Activated CD8-positive, alpha-beta T cell treated with anti-CD3 and anti-CD28 coated beads for 36 hours (primary cell): ENCODE measurements at regions not wholly inside any gene's neighbourhood (a gene's known extent, or its start where the extent isn't known, plus 50 kb on each side); places are given as distances from the start of the nearest gene placed in this dataset.

Experiments used
- ATAC-seq: fragments of 200-7000 bp; cut with Tn5 transposase; one replicate; pipeline ENCODE4 v1.10.0; 2021; ENCODE audit warnings: mild to moderate bottlenecking, moderate library complexity
- CTCF ChIA-PET: fragments of 350-600 bp; sonication (Branson Sonifier 250); formaldehyde crosslinking; loops from one replicate; lab custom pipeline; 2021; ENCODE audit warnings: antibody characterized with exemption; lab: Charles Lee
- POLR2A ChIA-PET: fragments of 350-600 bp; sonication (Branson Sonifier 250); formaldehyde crosslinking; loops from one replicate; lab custom pipeline; 2021; ENCODE audit warnings: antibody characterized with exemption; lab: Charles Lee
- DNase-seq: peaks from one replicate; pipeline ENCODE4 v3.0.0-alpha.2; 2020
- H3K27ac Mint-ChIP-seq: one replicate; pipeline ENCODE4 v1.8.0; 2021; ENCODE audit warnings: mild to moderate bottlenecking, mixed read lengths
- H3K27me3 Mint-ChIP-seq: one replicate; pipeline ENCODE4 v1.8.0; 2021; ENCODE audit warnings: mixed read lengths
- H3K36me3 Mint-ChIP-seq: one replicate; pipeline ENCODE4 v1.8.0; 2021; ENCODE audit warnings: low read depth, mixed read lengths
- H3K4me1 Mint-ChIP-seq: one replicate; pipeline ENCODE4 v1.8.0; 2021; ENCODE audit warnings: low read depth, mixed read lengths
- H3K4me3 Mint-ChIP-seq: one replicate; pipeline ENCODE4 v1.8.0; 2021; ENCODE audit warnings: mild to moderate bottlenecking, moderate library complexity, mixed read lengths
- H3K9me3 Mint-ChIP-seq: one replicate; pipeline ENCODE4 v1.8.0; 2021; ENCODE audit warnings: mixed read lengths
- intact Hi-C: fragments of 100-400 bp; cut with micrococcal nuclease; formaldehyde crosslinking; loops from one replicate; pipeline ENCODE4 v1.10.0; 2022
- TF ChIP-seq, protein P1 (sequence below): fragments of 200-600 bp; IDR thresholded peaks from one replicate; pipeline ENCODE4 v1.8.0; 2022; ENCODE audit warnings: antibody characterized with exemption, mild to moderate bottlenecking

GRCh38 chr6:8207191-8207868 lies 105.0 kb upstream of the EEF1E1 start:
- intact Hi-C loops, result no loop called here
- H3K4me3 Mint-ChIP-seq, result no peak overlapping the region
- no peaks in the 10 kb centered on the region for H3K4me1 Mint-ChIP-seq
- ChIA-PET POLR2A (interaction anchor here (0.9 kb wide), 1 partner anchor 18 kb away, joined by 5 read pairs; no protein-coding TSS in a partner anchor), CTCF (interaction anchor here (2.8 kb wide), 1 partner anchor 12 kb away, joined by 15 read pairs; no protein-coding TSS in a partner anchor)
- ATAC-seq (no peak), DNase-seq (no peak)
- H3K27me3 Mint-ChIP-seq, result peaks cover 9% of the 10 kb centered on the region
- TF ChIP-seq, protein P1, sequence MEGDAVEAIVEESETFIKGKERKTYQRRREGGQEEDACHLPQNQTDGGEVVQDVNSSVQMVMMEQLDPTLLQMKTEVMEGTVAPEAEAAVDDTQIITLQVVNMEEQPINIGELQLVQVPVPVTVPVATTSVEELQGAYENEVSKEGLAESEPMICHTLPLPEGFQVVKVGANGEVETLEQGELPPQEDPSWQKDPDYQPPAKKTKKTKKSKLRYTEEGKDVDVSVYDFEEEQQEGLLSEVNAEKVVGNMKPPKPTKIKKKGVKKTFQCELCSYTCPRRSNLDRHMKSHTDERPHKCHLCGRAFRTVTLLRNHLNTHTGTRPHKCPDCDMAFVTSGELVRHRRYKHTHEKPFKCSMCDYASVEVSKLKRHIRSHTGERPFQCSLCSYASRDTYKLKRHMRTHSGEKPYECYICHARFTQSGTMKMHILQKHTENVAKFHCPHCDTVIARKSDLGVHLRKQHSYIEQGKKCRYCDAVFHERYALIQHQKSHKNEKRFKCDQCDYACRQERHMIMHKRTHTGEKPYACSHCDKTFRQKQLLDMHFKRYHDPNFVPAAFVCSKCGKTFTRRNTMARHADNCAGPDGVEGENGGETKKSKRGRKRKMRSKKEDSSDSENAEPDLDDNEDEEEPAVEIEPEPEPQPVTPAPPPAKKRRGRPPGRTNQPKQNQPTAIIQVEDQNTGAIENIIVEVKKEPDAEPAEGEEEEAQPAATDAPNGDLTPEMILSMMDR, result no peak
- no peaks in the 10 kb centered on the region for H3K9me3 Mint-ChIP-seq
- no peaks in the 10 kb centered on the region for H3K36me3 Mint-ChIP-seq
- no peak overlapping the region for H3K27ac Mint-ChIP-seq

DNA sequence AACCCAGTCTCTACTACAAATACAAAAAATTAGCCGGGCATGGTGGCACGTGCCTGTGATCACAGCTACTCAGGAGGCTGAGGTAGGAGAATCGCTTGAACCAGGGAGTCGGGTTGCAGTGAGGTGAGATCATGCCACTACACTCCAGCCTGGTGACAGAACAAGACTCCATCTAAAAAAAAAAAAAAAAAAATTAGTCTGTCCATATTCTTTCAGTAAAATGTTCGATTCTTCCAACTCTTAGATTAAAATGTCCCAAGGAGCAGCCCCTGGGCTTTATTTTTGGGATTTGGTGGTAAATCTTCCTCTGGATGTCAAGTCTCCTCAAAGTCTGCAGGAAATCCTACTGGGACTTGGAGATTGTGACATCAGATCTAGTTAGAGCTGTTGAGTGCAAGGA lies 101.0 kb upstream of the EEF1E1 start:
- CTCF ChIA-PET, result interaction anchor here (2.1 kb wide), 1 partner anchor 15 kb away, joined by 11 read pairs; no protein-coding TSS in a partner anchor
- H3K9me3 Mint-ChIP-seq, result no peaks in the 10 kb centered on the region
- no peak for ATAC-seq
- no peaks in the 10 kb centered on the region for H3K36me3 Mint-ChIP-seq
- peaks cover 12% of the 10 kb centered on the region for H3K27me3 Mint-ChIP-seq
- POLR2A ChIA-PET, result no interaction called here
- DNase-seq, result no peak
- H3K4me3 Mint-ChIP-seq, result no peak overlapping the region
- H3K4me1 Mint-ChIP-seq, result no peaks in the 10 kb centered on the region
- TF ChIP-seq, protein P1, result no peak
- intact Hi-C loops, result no loop called here
- H3K27ac Mint-ChIP-seq, result no peak overlapping the region

DNA sequence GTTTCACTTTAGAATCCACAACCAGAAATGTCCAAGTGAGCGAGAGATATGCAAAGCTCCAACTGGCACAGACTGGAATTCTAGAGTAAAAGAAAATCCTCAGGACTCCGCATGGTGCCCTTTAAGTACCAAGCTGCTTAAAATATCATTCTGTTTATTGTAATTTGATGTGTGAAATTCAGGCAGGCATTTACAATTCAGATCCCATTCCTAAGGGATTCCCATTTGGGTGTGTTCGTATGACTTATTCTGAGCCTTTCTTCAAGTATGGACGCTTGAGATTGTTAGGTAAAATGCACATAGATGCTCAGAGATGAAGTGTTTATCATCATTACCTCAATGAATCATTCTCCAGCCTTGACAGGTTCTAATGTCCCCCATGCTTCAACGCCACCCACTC lies 99.3 kb upstream of the EEF1E1 start:
- Mint-ChIP-seq H3K4me1 (no peaks in the 10 kb centered on the region), H3K27me3 (peaks cover 13% of the 10 kb centered on the region), H3K27ac (no peak overlapping the region), H3K4me3 (no peak overlapping the region), H3K9me3 (no peaks in the 10 kb centered on the region), H3K36me3 (no peaks in the 10 kb centered on the region)
- ATAC-seq (no peak), DNase-seq (no peak)
- ChIA-PET CTCF (interaction anchor here (2.1 kb wide), 1 partner anchor 17 kb away, joined by 11 read pairs; no protein-coding TSS in a partner anchor), POLR2A (no interaction called here)
- intact Hi-C loops, result no loop called here
- TF ChIP-seq, protein P1, result no peak

GRCh38 chr6:8200255-8200654 lies 97.9 kb upstream of the EEF1E1 start:
- Mint-ChIP-seq H3K9me3 (no peaks in the 10 kb centered on the region), H3K4me3 (no peak overlapping the region), H3K27ac (no peak overlapping the region), H3K4me1 (no peaks in the 10 kb centered on the region), H3K27me3 (peaks cover 13% of the 10 kb centered on the region), H3K36me3 (no peaks in the 10 kb centered on the region)
- intact Hi-C loops, result no loop called here
- CTCF ChIA-PET, result no interaction called here
- POLR2A ChIA-PET, result no interaction called here
- no peak for ATAC-seq
- no peak for DNase-seq
- TF ChIP-seq, protein P1, result no peak

- Mint-ChIP-seq H3K27me3 (peaks cover 7% of the 10 kb centered on the region), H3K36me3 (no peaks in the 10 kb centered on the region), H3K27ac (no peak overlapping the region), H3K4me1 (no peaks in the 10 kb centered on the region), H3K9me3 (no peaks in the 10 kb centered on the region), H3K4me3 (no peak overlapping the region)
- ATAC-seq, result no peak
- TF ChIP-seq, protein P1, result no peak
- DNase-seq, result no peak
- ChIA-PET POLR2A (no interaction called here), CTCF (interaction anchor here (1.6 kb wide), 1 partner anchor 11 kb away, joined by 3 read pairs; no protein-coding TSS in a partner anchor)
- intact Hi-C loops, result no loop called here
These were observed 93.4 kb upstream of the EEF1E1 start for GRCh38 chr6:8195714-8196102.
